H1 (cell line): ENCODE measurements at regions not wholly inside any gene's neighbourhood (a gene's known extent, or its start where the extent isn't known, plus 50 kb on each side); places are given as distances from the start of the nearest gene placed in this dataset.

Experiments
- CTCF ChIA-PET: fragments of 300-600 bp; sonication (Branson Sonifier 250); formaldehyde crosslinking; loops from one replicate; lab custom pipeline; 2021; ENCODE audit not compliant: partially characterized antibody; lab: Charles Lee
- POLR2A ChIA-PET: fragments of 300-600 bp; sonication (Branson Sonifier 250); formaldehyde crosslinking; loops from one replicate; lab custom pipeline; 2021; ENCODE audit warnings: inconsistent platforms; ENCODE audit not compliant: partially characterized antibody; lab: Charles Lee
- DNase-seq, 2 experiments: peaks; one replicate each; pipeline versions ENCODE4 v3.0.0 to v3.0.0-alpha.2; 2010 to 2022; ENCODE audit warnings: low spot score in 2 of 2, low read depth in 1 of 2, mixed read lengths in 1 of 2
- FAIRE-seq: peaks from 2 replicates; lab custom pipeline; 2011; peaks lifted over from hg19 to GRCh38; lab: Jason Lieb, UNC
- H2AFZ ChIP-seq: 2 replicates; pipeline ENCODE4 v1.8.1; 2012; ENCODE audit warnings: low read length, inconsistent platforms
- H2AK5ac ChIP-seq: 2 replicates; pipeline ENCODE4 v1.6.1; 2013; ENCODE audit warnings: low read depth, low read length
- H2BK120ac ChIP-seq: replicated peaks from 2 replicates; pipeline ENCODE3; 2013; ENCODE audit warnings: low read depth, low read length, inconsistent platforms
- H2BK12ac ChIP-seq: 2 replicates; pipeline ENCODE4 v1.6.1; 2013; ENCODE audit warnings: low read depth, low read length
- H2BK15ac ChIP-seq: 2 replicates; pipeline ENCODE4 v1.6.1; 2013; ENCODE audit warnings: low read length
- H2BK20ac ChIP-seq: 2 replicates; pipeline ENCODE4 v1.6.1; 2013; ENCODE audit warnings: low read length
- H2BK5ac ChIP-seq: 2 replicates; pipeline ENCODE4 v1.6.1; 2013; ENCODE audit warnings: low read depth, low read length
- H3K14ac ChIP-seq: 2 replicates; pipeline ENCODE4 v1.6.1; 2013; ENCODE audit warnings: inconsistent platforms; ENCODE audit not compliant: insufficient read length
- H3K18ac ChIP-seq: 2 replicates; pipeline ENCODE4 v1.6.1; 2013; ENCODE audit warnings: low read length; ENCODE audit errors: extremely low read depth
- H3K23ac ChIP-seq: 2 replicates; pipeline ENCODE4 v1.6.1; 2013; ENCODE audit warnings: inconsistent platforms; ENCODE audit not compliant: insufficient read length
- H3K23me2 ChIP-seq: 2 replicates; pipeline ENCODE4 v1.6.1; 2013; ENCODE audit warnings: low read depth, low read length
- H3K27ac ChIP-seq: 2 replicates; pipeline ENCODE4 v1.6.1; 2011; ENCODE audit warnings: low read depth, low read length, inconsistent platforms
- H3K27me3 ChIP-seq, 4 experiments: replicated peaks in 1 of 4; 1 replicate in 1 of 4; 2 replicates in 3 of 4; pipeline versions ENCODE4 v1.6.1 to v1.8.1; 2011 to 2013; ENCODE audit warnings: low read length in 3 of 4, mild to moderate bottlenecking in 3 of 4, inconsistent platforms in 2 of 4, mixed read lengths in 2 of 4, moderate library complexity in 1 of 4; ENCODE audit not compliant: control insufficient read depth in 3 of 4, insufficient read depth in 3 of 4; ENCODE audit errors: extremely low read depth in 1 of 4
- H3K36me3 ChIP-seq, 4 experiments: 2 replicates each; pipeline versions ENCODE4 v1.6.1 to v1.8.1; 2011 to 2013; ENCODE audit warnings: mild to moderate bottlenecking in 4 of 4, low read length in 3 of 4, moderate library complexity in 2 of 4, control low read depth in 1 of 4, inconsistent platforms in 1 of 4; ENCODE audit not compliant: insufficient read depth in 4 of 4, control insufficient read depth in 2 of 4
- H3K4ac ChIP-seq: replicated peaks from 2 replicates; pipeline ENCODE3; 2013; ENCODE audit warnings: low read length, low read depth, mixed read lengths, inconsistent platforms; ENCODE audit not compliant: insufficient read length
- H3K4me1 ChIP-seq, 4 experiments: replicated peaks in 1 of 4; 1 replicate in 1 of 4; 2 replicates in 3 of 4; pipeline versions ENCODE4 v1.6.1 to v1.8.1; 2011 to 2013; ENCODE audit warnings: low read length in 3 of 4, inconsistent platforms in 2 of 4, mixed read lengths in 1 of 4; ENCODE audit not compliant: insufficient read depth in 4 of 4, control insufficient read depth in 3 of 4
- H3K4me2 ChIP-seq, 2 experiments: 2 replicates each; pipeline versions ENCODE4 v1.6.1 to v1.8.1; 2011 to 2013; ENCODE audit warnings: low read depth in 2 of 2, low read length in 2 of 2, control low read depth in 1 of 2, inconsistent platforms in 1 of 2, mild to moderate bottlenecking in 1 of 2; ENCODE audit not compliant: insufficient read depth in 1 of 2
- H3K4me3 ChIP-seq, 4 experiments: fragments of 200-600, 300-600 bp in 1 of 4; sonication (generic), shearing (Covaris generic), sonication (Bioruptor Twin) in 1 of 4; 2 replicates each; pipeline versions ENCODE4 v1.5.1 to v1.8.1; 2011 to 2016; ENCODE audit warnings: low read length in 4 of 4, low read depth in 3 of 4, control low read depth in 2 of 4, inconsistent platforms in 2 of 4, mild to moderate bottlenecking in 2 of 4, mixed read lengths in 1 of 4, moderate library complexity in 1 of 4; ENCODE audit not compliant: insufficient read depth in 2 of 4; ENCODE audit errors: extremely low read depth in 1 of 4
- H3K56ac ChIP-seq: replicated peaks from 2 replicates; pipeline ENCODE3; 2013; ENCODE audit warnings: low read depth, mild to moderate bottlenecking, mixed read lengths, low read length, inconsistent platforms; ENCODE audit not compliant: insufficient read length
- H3K79me1 ChIP-seq: 2 replicates; pipeline ENCODE4 v1.6.1; 2013; ENCODE audit warnings: low read depth, low read length, control low read depth
- H3K79me2 ChIP-seq, 2 experiments: 2 replicates each; pipeline versions ENCODE4 v1.6.1 to v1.8.1; 2012 to 2013; ENCODE audit warnings: low read length in 2 of 2, mild to moderate bottlenecking in 2 of 2, inconsistent platforms in 1 of 2; ENCODE audit not compliant: insufficient read depth in 2 of 2, control insufficient read depth in 1 of 2
- H3K9ac ChIP-seq, 4 experiments: replicated peaks in 1 of 4; 1 replicate in 1 of 4; 2 replicates in 3 of 4; pipeline versions ENCODE4 v1.6.1 to v1.8.1; 2011 to 2013; ENCODE audit warnings: low read depth in 3 of 4, low read length in 3 of 4, control low read depth in 2 of 4, mild to moderate bottlenecking in 2 of 4, moderate library complexity in 2 of 4, inconsistent platforms in 1 of 4; ENCODE audit errors: extremely low read depth in 1 of 4
- H3K9me3 ChIP-seq, 2 experiments: 2 replicates each; pipeline versions ENCODE4 v1.6.1 to v1.8.1; 2012 to 2013; ENCODE audit warnings: mild to moderate bottlenecking in 2 of 2, moderate library complexity in 2 of 2, control low read depth in 1 of 2, inconsistent platforms in 1 of 2, low read depth in 1 of 2, low read length in 1 of 2, mixed read lengths in 1 of 2; ENCODE audit not compliant: insufficient read depth in 2 of 2
- H4K20me1 ChIP-seq, 2 experiments: replicated peaks in 1 of 2; 2 replicates each; pipeline versions ENCODE3 to v1.8.1; 2011 to 2013; ENCODE audit warnings: inconsistent platforms in 2 of 2, low read length in 2 of 2, mild to moderate bottlenecking in 1 of 2; ENCODE audit not compliant: insufficient read depth in 2 of 2, control insufficient read depth in 1 of 2
- H4K5ac ChIP-seq: 2 replicates; pipeline ENCODE4 v1.6.1; 2013; ENCODE audit warnings: low read length, low read depth, mixed read lengths, inconsistent platforms; ENCODE audit not compliant: insufficient read length
- H4K8ac ChIP-seq: 2 replicates; pipeline ENCODE4 v1.8.0; 2013; ENCODE audit warnings: mild to moderate bottlenecking, moderate library complexity, low read length, inconsistent platforms; ENCODE audit not compliant: insufficient read depth; ENCODE audit errors: extremely low read depth
- H4K91ac ChIP-seq: replicated peaks from 2 replicates; pipeline ENCODE3; 2013; ENCODE audit warnings: low read length, mixed read lengths, inconsistent platforms; ENCODE audit not compliant: insufficient read length
- CBX8 ChIP-seq: fragments of 300-800, 300-1000 bp; sonication (generic); IDR thresholded peaks from 2 replicates; pipeline ENCODE4 v1.7.1; 2016; ENCODE audit warnings: low read depth, low read length, borderline replicate concordance
- CHD1 ChIP-seq: IDR thresholded peaks from 2 replicates; pipeline ENCODE4 v1.6.1; 2012; ENCODE audit warnings: low read depth, low read length, improper control_type of control experiment
- EGR1 ChIP-seq: IDR thresholded peaks from 2 replicates; pipeline ENCODE4 v1.6.1; 2011; ENCODE audit warnings: low read depth, low read length, borderline replicate concordance
- GABPA ChIP-seq: IDR thresholded peaks from 2 replicates; pipeline ENCODE4 v1.6.1; 2011; ENCODE audit warnings: mild to moderate bottlenecking, low read length, moderate library complexity, borderline replicate concordance; ENCODE audit not compliant: insufficient read depth
- JUN ChIP-seq: IDR thresholded peaks from 2 replicates; pipeline ENCODE4 v1.6.1; 2011; ENCODE audit warnings: low read depth, mild to moderate bottlenecking, improper control_type of control experiment, low read length
- JUND ChIP-seq: IDR thresholded peaks from 2 replicates; pipeline ENCODE4 v1.6.1; 2011; ENCODE audit warnings: mild to moderate bottlenecking, improper control_type of control experiment, low read length
- KDM1A ChIP-seq: fragments of 200-600, 300-600 bp; sonication (generic); IDR thresholded peaks from 2 replicates; pipeline ENCODE4 v1.7.1; 2016; ENCODE audit warnings: mild to moderate bottlenecking, low read length, borderline replicate concordance
- PHF8 ChIP-seq: fragments of 200-600 bp; sonication (generic); conservative IDR thresholded peaks from 2 replicates; pipeline ENCODE4 v1.7.1; 2012; ENCODE audit warnings: low read depth, mild to moderate bottlenecking, inconsistent platforms, low read length, moderate library complexity
- POLR2A ChIP-seq, 2 experiments: IDR thresholded peaks; 1 replicate in 1 of 2; 2 replicates in 1 of 2; pipeline ENCODE4 v1.6.1; 2011; ENCODE audit warnings: low read depth in 2 of 2, low read length in 2 of 2, mild to moderate bottlenecking in 2 of 2; ENCODE audit errors: control extremely low read depth in 1 of 2
- RXRA ChIP-seq: IDR thresholded peaks from 2 replicates; pipeline ENCODE4 v1.6.1; 2011; ENCODE audit warnings: low read depth, mild to moderate bottlenecking, low read length, moderate library complexity; ENCODE audit not compliant: insufficient read depth
- SIX5 ChIP-seq: IDR thresholded peaks from 2 replicates; pipeline ENCODE4 v1.6.1; 2011; ENCODE audit warnings: mild to moderate bottlenecking, low read depth, low read length
- SUZ12 ChIP-seq: fragments of 200-600 bp; sonication (generic); IDR thresholded peaks from 2 replicates; pipeline ENCODE4 v1.6.1; 2012; ENCODE audit warnings: mild to moderate bottlenecking, inconsistent platforms, low read length, moderate library complexity, mixed read lengths
- TAF1 ChIP-seq: IDR thresholded peaks from 2 replicates; pipeline ENCODE4 v1.6.1; 2011; ENCODE audit warnings: mild to moderate bottlenecking, low read depth, low read length
- TCF12 ChIP-seq: IDR thresholded peaks from 2 replicates; pipeline ENCODE4 v1.6.1; 2011; ENCODE audit warnings: low read depth, mild to moderate bottlenecking, low read length
- WGBS, 2 experiments: shearing (Covaris generic) in 1 of 2; methylation state at CpG; one replicate each; pipeline versions ENCODE4 v1.1.6 to v1.1.7; 2013 to 2015; ENCODE audit warnings: low lambda C conversion rate in 2 of 2, mixed read lengths in 2 of 2, inconsistent platforms in 1 of 2, low coverage in 1 of 2, missing lambda C conversion rate in 1 of 2; ENCODE audit not compliant: insufficient replicate concordance in 2 of 2, insufficient coverage in 1 of 2, insufficient read length in 1 of 2; ENCODE audit errors: extremely low coverage in 1 of 2, missing lambda C conversion rate in 1 of 2; 5-methylcytosine and 5-hydroxymethylcytosine counted together
- TF ChIP-seq, protein P1 (sequence below): IDR thresholded peaks from 2 replicates; pipeline ENCODE4 v1.6.1; 2011; ENCODE audit warnings: low read depth, mild to moderate bottlenecking, low read length; ENCODE audit not compliant: insufficient read depth

DNA sequence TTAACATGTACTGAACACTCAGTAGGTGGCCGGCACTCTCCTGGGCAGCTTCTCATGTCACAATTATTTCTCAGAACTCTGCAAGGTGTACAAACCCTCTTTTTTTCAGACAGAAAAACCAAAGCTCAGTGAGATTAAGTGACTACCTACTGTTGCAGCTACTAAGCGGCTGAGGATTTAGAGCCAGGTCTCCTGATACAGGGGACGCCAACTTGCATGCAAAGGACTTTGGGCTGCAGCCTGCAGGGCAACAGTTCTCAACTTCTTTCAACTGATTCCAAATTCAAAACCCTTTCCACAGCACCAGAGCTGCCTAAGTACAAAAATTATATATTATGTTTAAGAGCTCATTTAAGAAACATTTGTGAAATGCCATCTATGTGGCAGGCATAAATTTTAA is 177.6 kb downstream of the SUCLG1 start:
- POLR2A ChIA-PET = no interaction called here
- Histone ChIP-seq H3K79me2 (no peaks in the 10 kb centered on the region), H2BK5ac (no peak overlapping the region), H4K5ac (no peak overlapping the region), H2BK12ac (no peak overlapping the region), H3K4me3 (no peak overlapping the region), H2BK20ac (no peak overlapping the region), H3K27ac (no peak overlapping the region), H2BK15ac (no peak overlapping the region), H4K8ac (no peak overlapping the region), H3K23me2 (no peaks in the 10 kb centered on the region), H3K4ac (no peak overlapping the region), H4K91ac (no peak overlapping the region), H2BK120ac (no peak overlapping the region), H3K4me2 (no peak overlapping the region), H3K9ac (no peak overlapping the region), H3K36me3 (no peaks in the 10 kb centered on the region), H2AK5ac (no peak overlapping the region), H2AFZ (no peak overlapping the region), H3K14ac (no peak overlapping the region), H3K18ac (no peak overlapping the region), H3K79me1 (no peaks in the 10 kb centered on the region), H3K23ac (no peak overlapping the region), H4K20me1 (no peaks in the 10 kb centered on the region), H3K9me3 (peaks cover 0 to 3% of the 10 kb centered on the region in 2 experiments; a peak in 1 of 4 replicates), H3K4me1 (peaks cover 0 to 3% (median 0%) of the 10 kb centered on the region in 4 experiments; a peak in 1 of 7 replicates), H3K27me3 (no peaks in the 10 kb centered on the region), H3K56ac (no peak overlapping the region)
- FAIRE-seq (no peak), DNase-seq (no peak)
- CTCF ChIA-PET = interaction anchor here (1.2 kb wide), 1 partner anchor 33 kb away, joined by 4 read pairs; no protein-coding TSS in a partner anchor
- WGBS, 2 experiments = 93% methylated on average over 3 of the region's 3 CpGs; no CpG with 5 or more reads in 1 of the 2 experiments
- TF ChIP-seq RXRA (no peak), POLR2A (IDR thresholded peaks at IDR 0.05; ENCODE audit: control extremely low read depth in 1 of 2, low read depth in 2 of 2, low read length in 2 of 2) (no peak), JUN (no peak), JUND (no peak), CHD1 (no peak), KDM1A (no peak), SIX5 (no peak), PHF8 (no peak), TAF1 (no peak), TCF12 (no peak), GABPA (no peak), EGR1 (no peak), SUZ12 (no peak), CBX8 (no peak)
- TF ChIP-seq, protein P1, sequence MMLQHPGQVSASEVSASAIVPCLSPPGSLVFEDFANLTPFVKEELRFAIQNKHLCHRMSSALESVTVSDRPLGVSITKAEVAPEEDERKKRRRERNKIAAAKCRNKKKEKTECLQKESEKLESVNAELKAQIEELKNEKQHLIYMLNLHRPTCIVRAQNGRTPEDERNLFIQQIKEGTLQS = no peak
